Mesendoderm (in vitro differentiated cells): ENCODE measurements at regions not wholly inside any gene's neighbourhood (a gene's known extent, or its start where the extent isn't known, plus 50 kb on each side); places are given as distances from the start of the nearest gene placed in this dataset.

ENCODE experiments used
- DNase-seq: peaks from one replicate; pipeline ENCODE4 v3.0.0; 2013
- H2AK5ac ChIP-seq: 2 replicates; pipeline ENCODE4 v1.6.1; 2013; ENCODE audit warnings: low read length, inconsistent platforms
- H2BK120ac ChIP-seq: 2 replicates; pipeline ENCODE4 v1.6.1; 2013; ENCODE audit warnings: low read depth, mild to moderate bottlenecking, low read length, moderate library complexity, mixed read lengths
- H2BK15ac ChIP-seq: replicated peaks from 2 replicates; pipeline ENCODE4 v1.6.1; 2013; ENCODE audit warnings: low read depth, mild to moderate bottlenecking, moderate library complexity
- H2BK5ac ChIP-seq: 2 replicates; pipeline ENCODE4 v1.6.1; 2013; ENCODE audit warnings: low read length, inconsistent platforms
- H3K18ac ChIP-seq: 2 replicates; pipeline ENCODE4 v1.6.1; 2013; ENCODE audit warnings: mild to moderate bottlenecking, low read length, mixed read lengths
- H3K23ac ChIP-seq: one replicate; pipeline ENCODE4 v1.6.1; 2013; ENCODE audit warnings: low read length
- H3K27ac ChIP-seq: 2 replicates; pipeline ENCODE4 v1.5.1; 2013; ENCODE audit warnings: low read depth, mild to moderate bottlenecking, inconsistent platforms, low read length, moderate library complexity
- H3K27me3 ChIP-seq: 2 replicates; pipeline ENCODE4 v1.6.1; 2013; ENCODE audit warnings: low read length, control low read depth, mild to moderate bottlenecking, inconsistent platforms; ENCODE audit not compliant: insufficient read depth, poor library complexity
- H3K36me3 ChIP-seq: 2 replicates; pipeline ENCODE4 v1.6.1; 2013; ENCODE audit warnings: low read length, inconsistent platforms; ENCODE audit not compliant: control insufficient read depth, insufficient read depth
- H3K4ac ChIP-seq: one replicate; pipeline ENCODE4 v1.6.1; 2013; ENCODE audit warnings: low read depth, mild to moderate bottlenecking, low read length, moderate library complexity
- H3K4me1 ChIP-seq: 2 replicates; pipeline ENCODE4 v1.6.1; 2013; ENCODE audit warnings: low read depth, low read length, inconsistent platforms; ENCODE audit not compliant: control insufficient read depth
- H3K4me2 ChIP-seq: 2 replicates; pipeline ENCODE4 v1.6.1; 2013; ENCODE audit warnings: low read length
- H3K4me3 ChIP-seq: 2 replicates; pipeline ENCODE4 v1.5.1; 2013; ENCODE audit warnings: mild to moderate bottlenecking, low read length
- H3K56ac ChIP-seq: one replicate; pipeline ENCODE4 v1.6.1; 2013; ENCODE audit warnings: low read length
- H3K79me1 ChIP-seq: 2 replicates; pipeline ENCODE4 v1.6.1; 2013; ENCODE audit warnings: low read length, inconsistent platforms
- H3K79me2 ChIP-seq: 2 replicates; pipeline ENCODE4 v1.6.1; 2013; ENCODE audit warnings: mild to moderate bottlenecking, low read length; ENCODE audit not compliant: control insufficient read depth, insufficient read depth
- H3K9ac ChIP-seq: 2 replicates; pipeline ENCODE4 v1.6.1; 2013; ENCODE audit warnings: low read length, inconsistent platforms
- H4K5ac ChIP-seq: one replicate; pipeline ENCODE4 v1.6.1; 2013; ENCODE audit warnings: low read length
- H4K8ac ChIP-seq: one replicate; pipeline ENCODE4 v1.6.1; 2013; ENCODE audit warnings: low read depth, mild to moderate bottlenecking, control low read depth, low read length, moderate library complexity
- WGBS: extraction: QIAGEN DNeasy Blood & Tissue Kit; methylation state at CpG from one replicate; pipeline ENCODE4 v1.1.7; 2013; ENCODE audit warnings: low lambda C conversion rate, missing lambda C conversion rate; ENCODE audit not compliant: insufficient coverage; ENCODE audit errors: extremely low coverage; 5-methylcytosine and 5-hydroxymethylcytosine counted together

DNA sequence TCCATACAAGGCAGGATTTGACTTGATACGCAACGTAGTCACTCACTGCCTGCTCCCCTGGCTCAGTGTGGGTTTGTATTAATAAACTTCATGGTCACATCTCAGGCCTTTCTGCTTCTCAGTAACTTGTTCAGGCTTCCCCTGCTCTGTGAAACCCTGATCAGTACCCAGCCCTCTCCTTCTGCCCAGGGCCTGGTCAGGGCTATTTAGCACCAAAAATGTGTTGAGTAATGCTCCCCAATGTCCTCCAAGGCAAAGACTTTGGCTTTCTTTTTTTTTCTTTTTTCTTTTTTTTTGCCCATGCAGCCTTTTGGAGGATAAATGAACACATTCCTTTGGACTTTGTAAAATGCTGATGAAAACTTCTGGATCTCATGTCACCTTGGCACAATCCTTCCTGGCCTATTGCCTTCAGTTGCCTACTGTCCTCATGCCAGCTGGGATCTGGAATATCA lies 399.2 kb upstream of the KLF4 start:
- Histone ChIP-seq H3K27me3 (no peaks in the 10 kb centered on the region), H2AK5ac (no peak overlapping the region), H4K8ac (no peak overlapping the region), H3K56ac (no peak overlapping the region), H3K4me1 (no peaks in the 10 kb centered on the region), H3K4me2 (no peak overlapping the region), H2BK15ac (no peak overlapping the region), H4K5ac (no peak overlapping the region), H3K18ac (no peak overlapping the region), H2BK120ac (no peak overlapping the region), H3K4me3 (no peak overlapping the region), H3K27ac (no peak overlapping the region), H3K9ac (no peak overlapping the region), H3K79me2 (no peaks in the 10 kb centered on the region), H3K4ac (no peak overlapping the region), H3K23ac (no peak overlapping the region), H3K79me1 (no peaks in the 10 kb centered on the region), H2BK5ac (no peak overlapping the region), H3K36me3 (no peaks in the 10 kb centered on the region)
- WGBS, result no CpG with 5 or more reads among the region's 2 CpGs
- DNase-seq, result no peak

GRCh38 chr9:107886826-107887225 lies 397.3 kb upstream of the KLF4 start:
- Histone ChIP-seq H2AK5ac (no peak overlapping the region), H3K4me2 (no peak overlapping the region), H3K27ac (no peak overlapping the region), H3K56ac (no peak overlapping the region), H2BK5ac (no peak overlapping the region), H3K9ac (no peak overlapping the region), H3K4ac (no peak overlapping the region), H2BK15ac (no peak overlapping the region), H3K79me2 (no peaks in the 10 kb centered on the region), H2BK120ac (no peak overlapping the region), H4K5ac (no peak overlapping the region), H3K27me3 (no peaks in the 10 kb centered on the region), H3K23ac (no peak overlapping the region), H3K18ac (no peak overlapping the region), H3K36me3 (no peaks in the 10 kb centered on the region), H3K79me1 (no peaks in the 10 kb centered on the region), H3K4me3 (no peak overlapping the region), H3K4me1 (no peaks in the 10 kb centered on the region), H4K8ac (no peak overlapping the region)
- DNase-seq, result no peak

GRCh38 chr9:107883496-107884124 lies 394.0 kb upstream of the KLF4 start:
- H3K23ac ChIP-seq, result no peak overlapping the region
- H3K4me1 ChIP-seq, result no peaks in the 10 kb centered on the region
- H3K9ac ChIP-seq, result no peak overlapping the region
- H2BK5ac ChIP-seq, result no peak overlapping the region
- no peak for DNase-seq
- no peak overlapping the region for H2AK5ac ChIP-seq
- no peak overlapping the region for H3K4me3 ChIP-seq
- no peaks in the 10 kb centered on the region for H3K79me1 ChIP-seq
- H3K4ac ChIP-seq, result no peak overlapping the region
- H2BK15ac ChIP-seq, result no peak overlapping the region
- no peak overlapping the region for H3K4me2 ChIP-seq
- no peak overlapping the region for H3K27ac ChIP-seq
- H2BK120ac ChIP-seq, result no peak overlapping the region
- H3K27me3 ChIP-seq, result no peaks in the 10 kb centered on the region
- no peak overlapping the region for H3K18ac ChIP-seq
- H4K5ac ChIP-seq, result no peak overlapping the region
- no peaks in the 10 kb centered on the region for H3K36me3 ChIP-seq
- no peak overlapping the region for H4K8ac ChIP-seq
- H3K56ac ChIP-seq, result no peak overlapping the region
- no CpG with 5 or more reads among the region's 4 CpGs for WGBS
- H3K79me2 ChIP-seq, result no peaks in the 10 kb centered on the region

GRCh38 chr9:107881626-107882300 lies 392.2 kb upstream of the KLF4 start:
- H3K18ac ChIP-seq, result no peak overlapping the region
- no peak for DNase-seq
- WGBS, result no CpG with 5 or more reads among the region's 2 CpGs
- H3K9ac ChIP-seq, result no peak overlapping the region
- no peak overlapping the region for H4K8ac ChIP-seq
- no peak overlapping the region for H2AK5ac ChIP-seq
- no peak overlapping the region for H2BK120ac ChIP-seq
- H2BK15ac ChIP-seq, result no peak overlapping the region
- no peak overlapping the region for H3K4me2 ChIP-seq
- H4K5ac ChIP-seq, result no peak overlapping the region
- no peaks in the 10 kb centered on the region for H3K36me3 ChIP-seq
- no peak overlapping the region for H2BK5ac ChIP-seq
- no peaks in the 10 kb centered on the region for H3K79me1 ChIP-seq
- no peak overlapping the region for H3K4me3 ChIP-seq
- no peaks in the 10 kb centered on the region for H3K4me1 ChIP-seq
- H3K4ac ChIP-seq, result no peak overlapping the region
- no peak overlapping the region for H3K23ac ChIP-seq
- H3K56ac ChIP-seq, result no peak overlapping the region
- H3K27me3 ChIP-seq, result no peaks in the 10 kb centered on the region
- no peaks in the 10 kb centered on the region for H3K79me2 ChIP-seq
- H3K27ac ChIP-seq, result no peak overlapping the region

GRCh38 chr9:107878462-107878861 lies 388.9 kb upstream of the KLF4 start:
- no peak overlapping the region for H2BK15ac ChIP-seq
- H4K8ac ChIP-seq, result no peak overlapping the region
- H3K23ac ChIP-seq, result no peak overlapping the region
- no peaks in the 10 kb centered on the region for H3K79me1 ChIP-seq
- no peak overlapping the region for H3K27ac ChIP-seq
- H3K9ac ChIP-seq, result no peak overlapping the region
- no peak overlapping the region for H2BK120ac ChIP-seq
- H2AK5ac ChIP-seq, result no peak overlapping the region
- no peak overlapping the region for H2BK5ac ChIP-seq
- no peak overlapping the region for H3K4me3 ChIP-seq
- no peak overlapping the region for H3K4me2 ChIP-seq
- no peak overlapping the region for H3K18ac ChIP-seq
- no peaks in the 10 kb centered on the region for H3K36me3 ChIP-seq
- no CpG with 5 or more reads among the region's 2 CpGs for WGBS
- no peaks in the 10 kb centered on the region for H3K79me2 ChIP-seq
- no peaks in the 10 kb centered on the region for H3K27me3 ChIP-seq
- no peak overlapping the region for H3K4ac ChIP-seq
- no peak overlapping the region for H3K56ac ChIP-seq
- H4K5ac ChIP-seq, result no peak overlapping the region
- no peaks in the 10 kb centered on the region for H3K4me1 ChIP-seq
- DNase-seq, result no peak

GRCh38 chr9:107875571-107875980 lies 386.0 kb upstream of the KLF4 start:
- no peaks in the 10 kb centered on the region for H3K79me1 ChIP-seq
- no peaks in the 10 kb centered on the region for H3K27me3 ChIP-seq
- H2AK5ac ChIP-seq, result no peak overlapping the region
- no peaks in the 10 kb centered on the region for H3K36me3 ChIP-seq
- H3K18ac ChIP-seq, result no peak overlapping the region
- H4K5ac ChIP-seq, result no peak overlapping the region
- H3K56ac ChIP-seq, result no peak overlapping the region
- no peak overlapping the region for H2BK15ac ChIP-seq
- H2BK5ac ChIP-seq, result no peak overlapping the region
- no peak overlapping the region for H3K4me2 ChIP-seq
- no peak overlapping the region for H2BK120ac ChIP-seq
- no peak overlapping the region for H3K4me3 ChIP-seq
- no peak overlapping the region for H3K27ac ChIP-seq
- H3K4ac ChIP-seq, result no peak overlapping the region
- H3K9ac ChIP-seq, result no peak overlapping the region
- no CpG with 5 or more reads among the region's 9 CpGs for WGBS
- peaks cover 6% of the 10 kb centered on the region for H3K4me1 ChIP-seq
- no peak overlapping the region for H3K23ac ChIP-seq
- no peaks in the 10 kb centered on the region for H3K79me2 ChIP-seq
- no peak for DNase-seq
- H4K8ac ChIP-seq, result no peak overlapping the region
